ENCODE measurements at regions not wholly inside any gene's neighbourhood (a gene's known extent, or its start where the extent isn't known, plus 50 kb on each side); places are given as distances from the start of the nearest gene placed in this dataset.
A peak's percentile ranks its signal among the peaks of the same experiment; 100 is the strongest.

DNA sequence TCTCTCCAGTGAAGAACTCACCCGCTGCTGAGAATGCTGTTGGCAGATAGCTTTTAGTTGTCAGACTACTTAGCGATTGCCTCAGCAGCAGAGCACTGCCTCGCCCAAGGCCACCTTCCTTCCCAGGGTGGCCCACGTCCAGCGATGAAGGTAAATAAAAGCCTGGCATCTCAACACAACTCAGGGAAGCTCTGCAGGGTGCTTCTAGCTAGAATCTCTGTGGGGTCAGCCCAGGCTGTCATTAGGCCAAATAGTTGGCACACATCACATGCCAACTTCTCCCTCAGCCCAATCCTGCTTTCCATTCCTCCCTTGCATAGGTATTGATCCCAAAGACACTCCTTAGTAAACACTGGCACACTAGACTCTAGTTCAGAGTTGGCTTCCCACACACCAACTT is 368.1 kb upstream of the TMTC1 start:
- DNase-seq (ENCODE audit: low spot score): no peak

GRCh38 chr12:30146561-30146960 is 362.8 kb upstream of the TMTC1 start:
- no peak for DNase-seq (ENCODE audit: low spot score)

- DNase-seq (ENCODE audit: low spot score): no peak
Observed at GRCh38 chr12:30145684-30146032, 361.9 kb upstream of the TMTC1 start.

DNA sequence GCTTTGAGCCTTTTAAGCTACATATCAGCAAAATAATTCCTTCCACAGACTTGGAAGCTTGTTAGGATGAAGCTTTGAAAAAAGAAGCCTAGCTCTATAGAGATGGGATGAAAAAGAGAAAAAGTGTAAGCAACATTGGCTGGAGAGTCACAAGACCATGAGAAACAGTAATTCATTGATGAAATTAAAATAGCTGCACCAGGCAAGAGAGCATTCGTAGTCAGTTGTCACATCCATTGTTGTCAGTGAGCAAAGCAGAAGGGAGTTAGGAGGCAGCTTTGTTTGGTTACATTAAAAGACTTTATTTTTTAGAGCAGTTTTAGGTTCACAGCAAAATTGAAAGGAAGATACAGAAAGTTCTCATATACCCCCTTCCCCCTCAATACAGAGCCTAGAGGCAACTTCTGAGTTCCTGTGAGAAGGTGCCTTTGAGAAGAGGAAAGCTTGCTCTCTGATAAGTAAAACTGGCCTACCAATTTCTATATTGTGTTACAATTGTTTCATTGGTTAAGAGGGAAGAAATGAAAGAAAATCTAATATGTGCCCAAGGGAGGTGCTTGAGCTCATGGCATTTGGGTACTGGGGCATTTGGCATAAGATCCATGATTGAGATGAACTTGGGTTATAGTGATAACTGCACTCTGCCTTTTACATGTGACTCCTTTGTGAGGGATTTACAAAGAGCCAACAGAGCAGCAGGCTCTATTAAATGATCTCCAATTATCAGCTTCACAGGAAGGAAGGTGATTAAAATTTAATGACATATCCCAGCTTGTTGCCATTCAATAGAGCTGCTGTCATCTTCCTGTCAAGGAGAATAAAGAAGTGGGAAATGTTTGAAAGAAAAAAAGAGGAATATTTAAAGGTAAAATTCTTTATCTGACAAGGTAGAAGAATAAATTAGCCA is 361.3 kb upstream of the TMTC1 start:
- DNase-seq (ENCODE audit: low spot score): no peak

GRCh38 chr12:30142301-30142700 is 358.6 kb upstream of the TMTC1 start:
- no peak for DNase-seq (ENCODE audit: low spot score)

- no peak for DNase-seq (ENCODE audit: low spot score)
Observed at GRCh38 chr12:30138483-30138882, 354.7 kb upstream of the TMTC1 start.

- DNase-seq (ENCODE audit: low spot score): no peak
Observed at GRCh38 chr12:30136696-30137095, 353.0 kb upstream of the TMTC1 start.

- no peak for DNase-seq (ENCODE audit: low spot score)
Observed at GRCh38 chr12:30135776-30136175, 352.0 kb upstream of the TMTC1 start.

DNA sequence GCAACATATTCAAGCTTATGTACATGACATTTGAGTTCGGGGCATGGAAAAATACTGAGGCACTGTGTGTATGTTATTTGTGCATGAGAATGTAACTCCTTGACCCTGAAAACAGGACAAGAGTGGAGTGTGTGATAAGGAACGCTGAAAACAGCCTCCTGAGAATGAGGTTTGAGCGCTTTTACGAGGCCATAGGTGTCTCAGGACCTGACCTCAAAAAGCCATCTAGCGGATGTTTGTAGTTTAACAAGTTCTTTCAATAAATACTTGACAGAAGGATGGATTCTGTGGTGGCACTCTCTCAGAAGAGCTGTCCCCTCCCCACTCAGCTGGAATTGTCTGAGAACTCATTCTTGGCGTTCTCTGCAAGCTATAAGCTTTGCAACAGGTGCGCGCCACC is 350.5 kb upstream of the TMTC1 start:
- DNase-seq (ENCODE audit: low spot score): no peak

DNA sequence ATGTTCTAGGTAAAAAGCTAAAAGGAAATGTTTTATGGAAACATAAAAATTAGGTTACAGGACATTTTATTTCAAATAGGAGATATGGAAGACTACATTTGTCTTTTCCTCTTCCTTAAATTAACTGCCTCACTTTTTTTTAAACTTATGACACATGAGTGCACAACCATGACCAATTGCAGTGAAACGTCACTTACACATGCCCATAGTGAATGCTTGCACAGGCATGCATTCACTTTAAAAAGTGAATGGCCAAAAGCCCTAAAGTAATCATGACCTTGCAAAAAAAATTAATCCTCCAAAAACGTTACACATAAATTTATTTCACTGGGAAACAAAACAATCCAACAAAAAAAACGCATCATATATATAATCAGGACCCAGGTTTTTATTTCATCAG is 343.2 kb upstream of the TMTC1 start:
- DNase-seq (ENCODE audit: low spot score): no peak

DNA sequence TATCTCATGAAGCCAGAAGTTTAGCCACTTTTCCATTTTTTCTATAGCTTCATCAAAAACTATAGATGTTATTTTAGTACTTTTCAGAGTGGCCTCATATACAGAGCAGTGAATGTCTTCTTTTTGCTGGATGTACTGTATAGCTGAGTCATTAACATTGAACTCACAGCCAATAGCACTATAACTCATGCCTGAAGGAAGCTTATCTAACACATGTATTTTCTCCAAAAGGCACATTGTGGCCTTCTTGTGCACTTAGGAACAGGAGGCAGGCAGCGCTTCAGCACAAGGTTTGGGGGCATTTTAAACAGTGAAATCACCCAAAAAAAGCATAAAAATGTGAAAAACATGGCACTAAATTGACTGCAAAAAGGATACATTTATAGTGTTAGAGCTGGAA is 336.8 kb upstream of the TMTC1 start:
- DNase-seq (ENCODE audit: low spot score): no peak

- DNase-seq (ENCODE audit: low spot score): no peak
Observed at GRCh38 chr12:30117483-30117882, 333.7 kb upstream of the TMTC1 start.

- no peak for DNase-seq (ENCODE audit: low spot score)
Observed at GRCh38 chr12:30111719-30112118, 328.0 kb upstream of the TMTC1 start.

DNA sequence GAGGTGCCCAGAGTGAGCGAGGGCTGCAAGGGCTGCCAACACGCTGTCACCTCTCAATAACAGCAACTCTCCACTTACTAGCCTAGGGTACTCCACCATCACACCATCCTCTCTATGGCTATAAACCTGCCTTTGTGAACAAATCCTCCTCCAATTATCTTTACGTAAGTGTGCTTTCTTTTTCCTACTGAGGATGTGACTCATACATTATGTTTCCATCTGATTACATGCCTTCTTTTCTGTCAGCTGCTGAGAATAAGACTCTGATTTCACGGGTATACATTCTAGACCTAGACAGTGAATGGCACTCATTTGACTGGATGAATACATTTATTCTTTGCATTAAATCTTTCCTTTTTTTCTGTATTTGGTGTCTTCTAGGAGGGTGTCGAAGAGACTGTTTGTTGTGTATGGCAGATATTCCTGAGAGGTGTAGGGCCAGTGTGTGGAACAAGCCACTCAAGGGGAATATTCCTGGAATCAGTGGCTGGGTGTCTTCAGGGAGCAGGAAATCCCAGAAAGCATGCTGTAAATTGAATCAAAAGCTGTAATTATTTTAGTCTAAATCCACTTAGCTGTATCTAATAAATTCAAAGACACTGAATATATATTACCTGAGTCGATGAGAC is 327.3 kb upstream of the TMTC1 start:
- DNase-seq (ENCODE audit: low spot score): peak; percentile 11

DNA sequence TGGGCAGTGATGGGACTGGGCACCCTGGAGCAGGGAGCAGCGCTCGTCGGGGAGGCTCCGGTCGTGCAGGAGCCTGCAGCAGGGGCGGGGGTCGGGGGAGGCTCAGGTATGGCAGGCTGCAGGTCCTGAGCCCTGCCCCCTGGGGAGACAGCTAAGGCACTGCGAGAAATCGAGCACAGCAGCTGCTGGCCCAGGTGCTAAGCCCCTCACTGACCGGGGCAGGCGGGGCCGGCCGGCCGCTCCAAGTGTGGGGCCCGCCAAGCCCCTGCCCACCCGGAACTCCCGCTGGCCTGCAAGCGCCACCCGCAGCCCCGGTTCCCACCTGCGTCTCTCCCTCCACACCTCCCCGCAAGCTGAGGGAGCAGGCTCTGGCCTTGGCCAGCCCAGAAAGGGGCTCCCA is 326.8 kb upstream of the TMTC1 start:
- no peak for DNase-seq (ENCODE audit: low spot score)

DNA sequence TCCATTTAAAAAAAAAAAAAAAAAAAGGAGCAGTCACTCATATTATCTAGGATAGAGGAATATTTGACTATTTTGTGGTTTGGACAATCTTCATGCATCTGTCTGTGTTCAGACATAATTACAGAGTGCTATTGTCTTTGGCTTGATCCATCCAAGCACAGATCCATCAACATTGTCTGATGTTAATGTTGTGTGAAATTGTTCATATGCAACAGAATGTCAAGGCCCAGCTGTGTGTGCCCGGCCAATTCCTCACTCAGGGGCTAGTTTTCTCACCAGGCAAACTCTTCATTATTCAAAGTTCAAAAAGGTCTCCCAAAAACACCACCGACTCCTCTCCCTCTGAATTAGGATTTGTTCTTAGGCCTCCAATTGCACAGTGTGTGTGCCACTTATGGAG is 324.9 kb upstream of the TMTC1 start:
- no peak for DNase-seq (ENCODE audit: low spot score)

- no peak for DNase-seq (ENCODE audit: low spot score)
Observed at GRCh38 chr12:30106204-30106965, 322.6 kb upstream of the TMTC1 start.

GRCh38 chr12:30105505-30105904 is 321.8 kb upstream of the TMTC1 start:
- no peak for DNase-seq (ENCODE audit: low spot score)

DNA sequence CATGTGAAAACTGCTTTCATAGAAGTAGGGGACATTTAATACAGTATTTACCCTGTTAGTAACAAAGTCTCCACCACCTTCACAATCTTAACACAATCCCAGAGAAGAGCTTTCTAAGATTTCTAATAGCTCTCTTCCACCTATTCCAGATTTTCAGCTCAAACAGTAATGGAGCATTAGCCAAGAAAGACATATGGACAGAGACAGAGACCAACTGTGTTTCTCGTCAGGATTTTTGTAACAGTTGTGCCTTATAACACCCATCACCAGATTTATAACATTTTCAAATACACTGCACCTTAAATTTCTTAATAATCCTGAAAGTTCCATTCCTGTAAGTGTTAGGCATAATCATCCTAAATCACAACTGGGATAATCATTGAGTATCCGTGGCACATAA is 321.2 kb upstream of the TMTC1 start:
- DNase-seq (ENCODE audit: low spot score): no peak

- DNase-seq (ENCODE audit: low spot score): no peak
Observed at GRCh38 chr12:30100741-30101140, 317.0 kb upstream of the TMTC1 start.

- no peak for DNase-seq (ENCODE audit: low spot score)
Observed at GRCh38 chr12:30098677-30099076, 314.9 kb upstream of the TMTC1 start.

GRCh38 chr12:30095511-30095910 is 311.8 kb upstream of the TMTC1 start:
- no peak for DNase-seq (ENCODE audit: low spot score)
